Hippocampal formation (tissue), 2 donors: ENCODE measurements at regions not wholly inside any gene's neighbourhood (a gene's known extent, or its start where the extent isn't known, plus 50 kb on each side); places are given as distances from the start of the nearest gene placed in this dataset.

ENCODE experiments used
- DNase-seq, 2 donors: peaks; one replicate each; lab custom pipeline; 2025; lab: John Stamatoyannopoulos, UW

- no peak for DNase-seq
Measured at GRCh38 chr11:128226106-128226716, 361.1 kb downstream of the ETS1 start.

GRCh38 chr11:128222245-128222884 is 365.0 kb downstream of the ETS1 start:
- no peak for DNase-seq

GRCh38 chr11:128219731-128220120 is 367.6 kb downstream of the ETS1 start:
- no peak for DNase-seq

GRCh38 chr11:128216198-128216597 is 371.2 kb downstream of the ETS1 start:
- no peak for DNase-seq

- no peak for DNase-seq
Measured at GRCh38 chr11:128215238-128215882, 372.0 kb downstream of the ETS1 start.

GRCh38 chr11:128214263-128214662 is 373.1 kb downstream of the ETS1 start:
- no peak for DNase-seq

GRCh38 chr11:128213461-128213860 is 373.9 kb downstream of the ETS1 start:
- DNase-seq, result no peak

- no peak for DNase-seq
Measured at GRCh38 chr11:128212324-128212723, 375.0 kb downstream of the ETS1 start.

GRCh38 chr11:128210148-128210940 is 377.0 kb downstream of the ETS1 start:
- DNase-seq, result no peak

- no peak for DNase-seq
Measured at GRCh38 chr11:128209138-128209435, 378.3 kb downstream of the ETS1 start.

GRCh38 chr11:128208329-128209137 is 378.8 kb downstream of the ETS1 start:
- DNase-seq, result no peak

GRCh38 chr11:128207861-128208321 is 379.5 kb downstream of the ETS1 start:
- no peak for DNase-seq

GRCh38 chr11:128206461-128206860 is 380.9 kb downstream of the ETS1 start:
- no peak for DNase-seq

GRCh38 chr11:128205796-128206195 is 381.6 kb downstream of the ETS1 start:
- DNase-seq, result no peak

- no peak for DNase-seq
Measured at GRCh38 chr11:128204898-128205297, 382.5 kb downstream of the ETS1 start.

GRCh38 chr11:128201801-128202200 is 385.6 kb downstream of the ETS1 start:
- no peak for DNase-seq

GRCh38 chr11:128201009-128201408 is 386.3 kb downstream of the ETS1 start:
- DNase-seq, result no peak

- no peak for DNase-seq
Measured at GRCh38 chr11:128200467-128200866, 386.9 kb downstream of the ETS1 start.

- DNase-seq, result no peak
Measured at GRCh38 chr11:128198216-128198772, 389.1 kb downstream of the ETS1 start.

GRCh38 chr11:128196235-128196634 is 391.1 kb downstream of the ETS1 start:
- no peak for DNase-seq

GRCh38 chr11:128195756-128196155 is 391.6 kb downstream of the ETS1 start:
- no peak for DNase-seq
